GM12864 (cell line): ENCODE measurements at regions not wholly inside any gene's neighbourhood (a gene's known extent, or its start where the extent isn't known, plus 50 kb on each side); places are given as distances from the start of the nearest gene placed in this dataset.

Source experiments
- DNase-seq: peaks from one replicate; pipeline ENCODE4 v3.0.0-alpha.2; 2011; ENCODE audit warnings: low read depth
- H3K4me3 ChIP-seq: 2 replicates; pipeline ENCODE4 v1.5.1; 2011; ENCODE audit warnings: mild to moderate bottlenecking, low read depth, low read length, control low read depth
- TF ChIP-seq, protein P1 (sequence below): IDR thresholded peaks from 2 replicates; pipeline ENCODE4 v1.5.1; 2011; ENCODE audit warnings: low read depth, mild to moderate bottlenecking, moderate library complexity, low read length, control low read depth, inconsistent platforms; ENCODE audit errors: missing control alignments

DNA sequence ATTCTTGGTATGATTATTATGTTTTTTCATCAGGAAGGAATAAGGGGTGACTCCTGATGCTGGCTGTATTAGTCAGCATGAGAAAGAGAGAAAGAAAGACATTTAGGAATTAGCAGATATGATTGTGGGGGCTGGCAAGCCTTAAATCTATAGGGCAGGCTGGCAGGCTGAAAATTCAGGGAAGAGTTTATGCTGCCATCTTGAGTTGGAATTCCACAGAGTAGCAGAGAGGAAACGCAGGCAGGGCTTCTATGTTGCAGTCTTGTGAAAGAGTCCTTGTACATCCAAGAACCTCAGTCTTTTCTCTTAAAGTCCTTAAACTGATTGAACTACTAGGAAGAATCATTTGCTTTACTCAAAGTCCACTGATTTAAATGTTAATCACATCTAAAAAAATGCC is 262.7 kb upstream of the SLC10A2 start:
- no peak overlapping the region for H3K4me3 ChIP-seq
- no peak for DNase-seq
- TF ChIP-seq, protein P1, sequence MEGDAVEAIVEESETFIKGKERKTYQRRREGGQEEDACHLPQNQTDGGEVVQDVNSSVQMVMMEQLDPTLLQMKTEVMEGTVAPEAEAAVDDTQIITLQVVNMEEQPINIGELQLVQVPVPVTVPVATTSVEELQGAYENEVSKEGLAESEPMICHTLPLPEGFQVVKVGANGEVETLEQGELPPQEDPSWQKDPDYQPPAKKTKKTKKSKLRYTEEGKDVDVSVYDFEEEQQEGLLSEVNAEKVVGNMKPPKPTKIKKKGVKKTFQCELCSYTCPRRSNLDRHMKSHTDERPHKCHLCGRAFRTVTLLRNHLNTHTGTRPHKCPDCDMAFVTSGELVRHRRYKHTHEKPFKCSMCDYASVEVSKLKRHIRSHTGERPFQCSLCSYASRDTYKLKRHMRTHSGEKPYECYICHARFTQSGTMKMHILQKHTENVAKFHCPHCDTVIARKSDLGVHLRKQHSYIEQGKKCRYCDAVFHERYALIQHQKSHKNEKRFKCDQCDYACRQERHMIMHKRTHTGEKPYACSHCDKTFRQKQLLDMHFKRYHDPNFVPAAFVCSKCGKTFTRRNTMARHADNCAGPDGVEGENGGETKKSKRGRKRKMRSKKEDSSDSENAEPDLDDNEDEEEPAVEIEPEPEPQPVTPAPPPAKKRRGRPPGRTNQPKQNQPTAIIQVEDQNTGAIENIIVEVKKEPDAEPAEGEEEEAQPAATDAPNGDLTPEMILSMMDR = no peak

DNA sequence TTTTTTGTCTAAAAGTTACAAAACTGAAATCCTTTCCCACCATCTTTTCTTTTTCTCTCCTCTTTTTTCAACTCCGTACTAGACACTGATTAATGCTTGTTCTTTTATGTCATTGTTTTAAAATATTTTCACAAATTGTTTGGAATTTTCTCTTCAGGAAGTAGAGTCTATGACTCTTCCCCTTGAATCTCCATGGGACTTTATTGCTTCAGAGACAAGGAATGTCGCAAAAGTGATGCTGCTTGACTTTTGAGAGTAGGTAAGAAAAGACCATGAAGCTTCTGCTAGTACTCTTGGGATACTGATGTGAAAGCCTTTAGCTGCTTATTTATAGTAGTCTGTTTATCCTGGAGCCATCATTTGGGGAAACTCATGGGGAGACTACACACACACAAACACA is 260.1 kb upstream of the SLC10A2 start:
- TF ChIP-seq, protein P1 = no peak
- no peak overlapping the region for H3K4me3 ChIP-seq
- no peak for DNase-seq

DNA sequence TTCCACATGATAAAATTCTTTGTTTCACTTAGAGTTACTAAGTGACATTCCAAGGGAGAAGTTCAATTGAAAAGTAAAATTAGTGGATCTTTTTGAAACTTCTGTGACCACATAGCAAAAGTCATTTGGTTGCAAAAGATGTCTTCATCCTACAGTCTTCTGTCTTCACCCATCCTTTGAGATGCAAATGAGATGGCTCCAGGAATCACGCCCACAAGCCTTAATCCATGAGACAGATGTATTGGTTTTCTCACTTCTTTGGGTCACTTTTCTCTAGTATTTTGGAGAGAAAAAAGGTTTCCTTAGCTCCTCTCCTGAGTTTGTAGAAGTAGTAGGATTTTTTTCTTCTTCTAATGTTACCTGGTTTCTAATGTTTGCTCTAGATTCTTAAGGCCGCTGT is 259.5 kb upstream of the SLC10A2 start:
- TF ChIP-seq, protein P1 = no peak
- no peak overlapping the region for H3K4me3 ChIP-seq
- DNase-seq = no peak

DNA sequence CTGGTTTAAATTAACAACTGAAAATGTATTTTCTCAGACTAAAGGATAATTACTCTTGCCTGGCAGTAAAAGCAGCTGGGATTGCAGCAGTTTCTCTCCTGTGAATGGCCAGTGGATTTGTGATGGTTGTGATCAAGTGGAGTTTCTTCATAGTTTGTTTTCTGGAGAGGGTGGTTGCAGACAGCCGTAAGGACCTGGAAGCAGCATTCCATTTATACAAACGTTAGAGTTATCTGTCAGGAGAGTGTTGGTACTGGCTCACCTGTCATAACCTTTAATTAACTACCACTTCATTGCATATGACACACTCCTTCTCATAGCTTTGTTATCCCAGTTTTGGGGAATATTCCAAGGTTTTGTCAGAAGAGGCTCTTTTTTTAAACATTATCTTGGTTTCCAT is 258.4 kb upstream of the SLC10A2 start:
- H3K4me3 ChIP-seq = no peak overlapping the region
- no peak for DNase-seq
- TF ChIP-seq, protein P1 = no peak

DNA sequence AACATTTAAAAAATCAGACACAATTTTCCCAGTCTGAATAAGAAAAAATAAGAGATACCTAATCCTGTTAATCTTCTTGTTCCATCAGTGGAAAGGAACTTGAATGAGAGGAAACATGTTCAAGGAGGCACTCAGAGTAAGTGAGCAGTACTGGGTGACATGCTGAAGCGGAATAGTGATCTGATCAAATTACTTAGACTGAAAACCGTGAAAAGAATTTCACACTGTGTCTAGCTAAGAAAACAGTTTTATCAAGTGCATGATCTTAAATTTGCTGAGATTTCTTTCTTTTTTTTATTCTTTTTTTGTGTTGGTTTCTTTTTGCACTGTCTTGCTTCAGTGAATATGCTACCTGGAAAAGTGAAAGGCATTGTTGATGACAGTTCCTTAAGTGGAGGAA is 249.5 kb upstream of the SLC10A2 start:
- DNase-seq = no peak
- TF ChIP-seq, protein P1 = no peak
- no peak overlapping the region for H3K4me3 ChIP-seq

GRCh38 chr13:103312467-103312866 is 246.2 kb upstream of the SLC10A2 start:
- TF ChIP-seq, protein P1 = no peak
- H3K4me3 ChIP-seq = no peak overlapping the region
- no peak for DNase-seq

DNA sequence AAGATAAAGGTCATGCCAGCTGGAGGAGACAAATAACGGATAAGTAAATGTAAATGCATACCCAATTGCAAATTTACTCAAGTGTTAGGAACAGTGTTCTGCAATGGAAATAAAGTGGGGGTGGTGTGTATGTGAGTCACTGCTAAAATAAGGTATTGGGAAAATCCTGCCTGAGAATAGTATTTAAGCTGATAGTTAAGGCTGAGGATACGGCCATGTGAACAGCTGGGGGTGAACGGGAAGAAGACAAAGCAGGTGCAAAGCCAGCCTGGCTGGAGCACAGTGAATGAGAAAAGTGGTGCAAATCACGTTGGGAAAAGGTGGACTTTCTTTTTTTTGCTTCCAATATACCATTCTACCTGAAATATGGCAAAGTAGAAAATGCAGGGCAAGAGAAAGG is 242.4 kb upstream of the SLC10A2 start:
- TF ChIP-seq, protein P1 = no peak
- H3K4me3 ChIP-seq = no peak overlapping the region
- DNase-seq = no peak
